HCT116 (cell line): ENCODE measurements at regions not wholly inside any gene's neighbourhood (a gene's known extent, or its start where the extent isn't known, plus 50 kb on each side); places are given as distances from the start of the nearest gene placed in this dataset.

Source experiments
- ATF3 ChIP-seq: IDR thresholded peaks from 2 replicates; pipeline ENCODE4 v1.6.1; 2012
- CTCF ChIP-seq, 3 experiments: fragments of 200-600 bp in 1 of 3; sonication (generic) in 1 of 3; IDR thresholded peaks in 2 of 3; conservative IDR thresholded peaks in 1 of 3; 2 replicates each; pipeline ENCODE4 v1.5.1; 2012 to 2017; ENCODE audit warnings: low read depth in 2 of 3, low read length in 2 of 3, antibody characterized with exemption in 1 of 3, borderline replicate concordance in 1 of 3, control low read depth in 1 of 3, mild to moderate bottlenecking in 1 of 3, mixed read lengths in 1 of 3, mixed run types in 1 of 3, moderate library complexity in 1 of 3; ENCODE audit not compliant: insufficient read depth in 1 of 3
- EZH2 ChIP-seq: fragments of 200-600 bp; sonication (generic); IDR thresholded peaks from 2 replicates; pipeline ENCODE4 v1.6.1; 2017; ENCODE audit warnings: antibody characterized with exemption, mixed run types
- REST ChIP-seq: IDR thresholded peaks from 2 replicates; pipeline ENCODE4 v1.6.1; 2012; ENCODE audit warnings: low read depth
- SP1 ChIP-seq: IDR thresholded peaks from 2 replicates; pipeline ENCODE4 v1.6.1; 2012; ENCODE audit warnings: low read depth

GRCh38 chr5:33120671-33121070 lies 320.1 kb upstream of the TARS1 start:
- TF ChIP-seq CTCF (IDR thresholded peaks at IDR 0.05 in 2 of 3, conservative IDR thresholded peaks at IDR 0.05 in 1 of 3; ENCODE audit: borderline replicate concordance in 1 of 3, insufficient read depth in 1 of 3, low read depth in 2 of 3, low read length in 2 of 3), result no peak
- TF ChIP-seq REST, result no peak
- TF ChIP-seq EZH2, result no peak
- no peak for TF ChIP-seq ATF3
- TF ChIP-seq SP1, result no peak
